GM19193 (cell line): ENCODE measurements at regions not wholly inside any gene's neighbourhood (a gene's known extent, or its start where the extent isn't known, plus 50 kb on each side); places are given as distances from the start of the nearest gene placed in this dataset.

Experiments
- POLR2A ChIP-seq: IDR thresholded peaks from 4 replicates; pipeline ENCODE4 v1.6.1; 2011; ENCODE audit not compliant: insufficient read depth, insufficient read length; ENCODE audit errors: extremely low read depth

DNA sequence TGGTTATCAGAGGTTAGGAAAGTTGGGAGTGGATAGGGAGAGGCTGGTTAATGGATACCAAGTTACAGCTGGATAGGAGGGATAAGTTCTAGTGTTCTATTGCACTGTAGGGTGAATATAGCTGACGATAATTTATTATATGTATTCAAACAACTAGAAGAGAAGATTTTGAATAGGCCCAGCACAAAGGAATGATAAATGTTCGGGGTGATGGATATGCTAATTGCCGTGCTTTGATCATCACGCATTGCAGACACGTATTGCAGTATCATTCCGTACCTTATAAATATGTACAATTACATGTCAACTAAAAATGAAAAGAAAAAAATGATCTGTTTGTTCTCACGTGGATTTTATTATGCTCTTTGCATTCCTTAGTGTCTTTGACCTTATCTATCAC, 369.2 kb upstream of the PKDCC start:
- TF ChIP-seq POLR2A: no peak

DNA sequence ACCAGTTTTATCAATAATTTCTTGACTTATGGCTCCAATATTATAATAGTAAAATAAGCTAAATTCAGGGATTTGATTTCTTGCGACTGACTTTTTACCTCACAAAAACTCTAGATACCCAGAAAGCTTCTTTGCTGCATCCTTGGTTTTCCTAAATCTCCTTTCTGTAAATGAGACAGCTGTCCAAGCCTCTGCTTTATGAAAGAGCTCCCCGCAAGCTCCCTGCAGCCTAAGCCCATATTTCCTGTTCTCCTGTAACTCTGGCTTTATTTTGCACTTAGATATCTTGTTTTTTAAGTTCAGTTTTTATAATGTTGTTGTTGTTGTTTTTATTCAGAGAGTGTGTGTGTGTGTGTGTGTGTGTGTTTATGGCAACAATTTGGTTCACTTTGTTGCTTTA, 361.7 kb upstream of the PKDCC start:
- TF ChIP-seq POLR2A: no peak

DNA sequence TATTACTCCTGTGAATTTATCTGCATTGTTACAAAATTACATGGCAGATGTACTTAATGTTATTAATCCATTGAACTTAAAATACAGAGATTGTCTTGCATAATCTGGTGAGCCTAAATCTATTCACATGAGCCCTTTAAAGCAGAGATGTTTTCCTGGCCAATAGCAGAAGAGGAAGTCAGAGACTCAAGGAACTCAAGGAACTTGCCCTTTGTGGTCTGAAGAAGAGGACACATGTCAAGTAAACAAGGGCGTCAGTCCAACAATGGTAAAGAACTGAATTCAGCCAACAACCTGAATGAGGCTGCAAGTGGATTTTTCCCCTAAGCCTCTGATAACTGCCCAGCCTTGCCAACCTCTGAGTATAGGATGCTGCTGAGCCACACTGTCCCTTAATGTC, 356.3 kb upstream of the PKDCC start:
- TF ChIP-seq POLR2A: no peak

DNA sequence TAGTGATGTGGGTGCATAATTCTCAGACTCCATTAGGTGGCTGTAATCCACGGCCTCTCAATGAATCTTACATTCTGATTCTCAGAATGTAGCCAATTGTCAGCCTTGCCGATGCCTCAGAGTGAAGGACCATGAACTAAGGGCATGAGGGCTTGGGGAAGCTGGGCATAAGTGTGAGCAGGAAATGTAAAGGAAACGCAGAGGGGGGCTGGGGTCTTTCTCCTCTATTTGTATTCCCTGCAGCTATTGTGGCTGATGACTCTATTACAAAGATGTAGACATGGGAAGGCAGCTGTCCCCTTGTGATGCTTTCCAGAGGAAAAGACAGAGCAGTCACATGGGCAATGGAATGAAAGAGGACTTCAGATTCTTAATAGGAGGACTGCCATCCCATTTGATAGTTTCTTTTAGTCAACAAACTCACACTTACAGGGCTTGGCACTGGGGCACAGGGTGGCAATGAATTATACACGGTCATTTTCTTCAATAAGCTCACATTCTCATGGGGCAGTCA, 353.2 kb upstream of the PKDCC start:
- no peak for TF ChIP-seq POLR2A

DNA sequence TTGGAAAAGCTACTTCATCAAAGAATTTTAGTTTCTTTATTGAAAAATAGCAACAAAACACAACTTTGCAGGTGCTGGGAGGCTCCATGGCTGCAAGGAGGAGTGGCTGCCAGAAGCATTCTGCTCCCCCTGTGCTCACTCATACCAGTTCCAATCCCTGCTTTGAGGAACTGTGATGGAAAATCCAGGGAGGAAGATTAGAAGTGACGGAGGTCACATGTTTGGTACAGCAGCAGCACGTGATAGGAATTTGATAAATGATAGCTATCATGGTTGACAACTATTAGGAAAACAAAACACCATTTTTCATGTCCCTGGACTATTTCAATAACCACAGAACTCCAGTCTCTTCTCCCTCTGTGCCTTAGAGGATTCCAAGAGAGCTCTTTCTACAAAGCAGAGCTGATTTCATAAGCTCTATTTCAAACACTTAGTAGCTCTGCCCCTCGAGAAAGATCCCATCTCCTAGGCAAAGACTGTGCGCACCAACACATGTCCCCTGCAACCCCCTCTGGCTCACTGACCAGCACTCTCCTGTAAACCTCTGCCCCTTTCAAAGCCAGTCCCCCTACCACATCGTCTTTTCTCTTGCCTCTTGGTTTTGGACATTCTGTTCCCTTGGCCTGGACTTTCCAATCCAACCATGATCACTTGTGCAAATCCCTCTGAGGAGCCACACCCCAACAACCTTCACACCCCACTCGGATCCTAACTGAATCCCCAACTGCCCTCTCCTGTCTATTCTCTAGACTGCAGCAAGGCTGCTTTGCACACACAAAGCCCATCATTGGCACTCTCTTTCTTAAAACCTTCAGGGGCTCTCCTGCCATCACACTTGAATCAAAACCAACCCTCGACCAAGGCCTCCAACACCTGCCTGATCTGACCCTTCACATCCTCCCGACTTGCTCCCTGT, 352.4 kb upstream of the PKDCC start:
- no peak for TF ChIP-seq POLR2A

DNA sequence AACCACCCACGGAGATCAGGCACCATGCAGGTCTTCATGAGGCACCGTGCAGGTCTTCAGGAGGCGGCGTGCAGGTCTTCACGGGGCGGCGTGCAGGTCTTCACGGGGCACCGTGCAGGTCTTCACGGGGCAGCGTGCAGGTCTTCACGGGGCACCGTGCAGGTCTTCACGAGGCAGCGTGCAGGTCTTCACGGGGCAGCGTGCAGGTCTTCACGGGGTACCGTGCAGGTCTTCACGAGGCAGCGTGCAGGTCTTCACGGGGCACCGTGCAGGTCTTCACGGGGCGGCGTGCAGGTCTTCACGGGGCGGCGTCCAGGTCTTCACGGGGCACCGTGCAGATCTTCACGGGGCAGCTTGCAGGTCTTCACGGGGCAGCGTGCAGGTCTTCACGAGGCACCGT, 350.4 kb upstream of the PKDCC start:
- no peak for TF ChIP-seq POLR2A

DNA sequence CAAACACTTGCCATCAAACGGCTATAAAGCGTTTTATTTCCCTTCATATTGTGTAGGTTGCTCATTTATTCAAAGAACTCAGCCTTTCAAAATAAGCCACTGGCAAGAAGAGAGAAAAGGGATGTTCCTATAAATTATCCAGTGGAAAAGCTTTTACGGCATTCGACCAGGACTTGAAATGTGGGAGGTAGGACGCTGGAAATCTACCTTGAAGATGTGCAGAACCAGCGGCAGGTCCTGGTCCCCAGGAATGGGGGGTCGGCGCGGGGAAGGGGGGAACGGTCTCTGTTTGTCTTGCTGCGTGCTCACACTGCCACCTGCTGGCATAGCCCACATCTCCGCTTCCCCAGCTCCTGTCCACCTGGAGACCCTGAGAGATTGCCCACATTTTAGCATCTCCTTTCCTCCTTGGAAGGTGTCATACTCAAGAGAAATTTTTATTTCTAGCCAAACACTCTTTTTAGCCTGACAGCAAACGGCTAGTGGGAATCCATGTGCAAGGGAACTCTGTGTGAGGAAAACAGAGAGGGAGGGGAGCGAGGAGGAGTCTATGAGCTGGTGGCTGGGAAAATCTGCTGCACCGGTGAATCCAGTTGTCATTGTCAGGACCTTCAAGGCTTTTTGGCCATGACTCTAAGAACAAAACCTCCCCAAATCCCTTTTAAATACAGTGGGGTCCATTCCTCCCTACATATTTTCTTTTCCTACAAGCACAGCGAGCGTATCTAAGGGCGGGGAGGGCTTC, 349.0 kb upstream of the PKDCC start:
- no peak for TF ChIP-seq POLR2A

DNA sequence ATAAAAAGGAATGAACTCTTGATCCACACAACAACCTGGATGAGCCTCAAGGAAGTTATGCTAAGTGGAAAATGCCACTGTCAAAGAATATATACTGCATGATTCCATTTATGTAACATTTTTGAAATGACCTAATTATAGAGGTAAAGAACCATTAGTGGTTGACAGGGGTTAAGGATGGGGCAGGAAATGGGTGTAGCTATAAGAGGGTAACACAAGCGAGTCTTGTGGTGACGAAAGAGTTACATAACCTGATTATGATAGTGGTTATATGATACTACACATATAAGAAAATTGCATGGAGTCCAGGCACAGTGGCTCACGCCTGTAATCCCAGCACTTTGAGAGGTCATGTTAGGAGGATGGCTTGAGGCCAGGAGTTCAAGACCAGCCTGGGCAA, 346.6 kb upstream of the PKDCC start:
- TF ChIP-seq POLR2A: no peak

DNA sequence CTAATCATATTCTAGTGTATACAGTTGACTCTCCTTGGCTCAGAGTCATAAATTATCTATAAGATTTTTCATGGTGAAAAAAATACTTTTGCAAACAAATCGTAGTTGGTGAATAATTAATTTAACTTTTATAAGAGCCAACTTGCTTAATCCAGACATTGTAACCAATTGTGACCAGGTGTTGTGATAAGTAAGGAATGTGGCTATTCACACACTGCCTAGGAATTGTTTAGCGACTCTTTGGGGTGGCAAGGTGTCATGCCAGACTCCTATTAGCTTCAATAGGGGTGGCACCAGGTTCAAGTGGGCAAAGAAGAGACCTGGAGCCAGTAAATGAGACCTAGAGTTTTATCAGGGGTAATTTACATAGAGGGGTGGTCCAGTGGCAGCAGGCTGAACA, 344.7 kb upstream of the PKDCC start:
- TF ChIP-seq POLR2A: no peak

DNA sequence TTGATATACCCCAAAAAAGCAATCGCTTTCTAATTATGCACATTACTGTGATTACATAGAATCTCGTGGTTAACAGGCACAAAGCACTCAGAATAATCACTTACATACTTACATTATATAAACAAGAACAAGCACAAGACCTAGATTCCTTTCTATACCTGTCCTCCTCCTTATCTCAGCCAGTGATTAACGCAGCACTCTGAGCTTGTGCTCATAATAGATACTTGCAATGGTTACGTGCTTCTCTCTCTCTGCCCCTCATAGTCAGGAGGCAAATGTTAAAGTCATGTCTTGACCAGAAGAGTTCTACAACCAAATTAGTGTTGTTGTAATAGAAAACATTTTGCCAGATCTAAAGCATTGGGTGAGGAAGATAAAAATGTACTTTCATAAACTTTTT, 342.2 kb upstream of the PKDCC start:
- no peak for TF ChIP-seq POLR2A

DNA sequence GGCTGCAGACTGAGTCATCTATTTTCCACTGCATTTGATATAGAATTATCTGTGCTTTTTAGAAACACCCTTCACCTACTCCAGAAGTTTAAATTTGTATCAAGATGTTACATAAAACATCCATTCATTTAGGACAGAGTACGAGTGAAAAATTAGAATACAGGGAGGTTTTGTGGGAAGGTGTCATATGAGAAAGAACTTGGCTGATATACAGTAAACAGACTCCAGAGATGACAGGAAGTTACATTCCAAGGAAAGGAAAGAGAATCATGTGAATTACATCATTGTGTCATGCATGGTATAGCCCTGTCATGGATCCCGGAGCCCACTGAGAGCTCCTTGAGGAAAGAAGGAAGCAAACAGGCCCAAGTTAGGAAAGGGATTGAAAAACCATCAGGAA, 341.5 kb upstream of the PKDCC start:
- no peak for TF ChIP-seq POLR2A

DNA sequence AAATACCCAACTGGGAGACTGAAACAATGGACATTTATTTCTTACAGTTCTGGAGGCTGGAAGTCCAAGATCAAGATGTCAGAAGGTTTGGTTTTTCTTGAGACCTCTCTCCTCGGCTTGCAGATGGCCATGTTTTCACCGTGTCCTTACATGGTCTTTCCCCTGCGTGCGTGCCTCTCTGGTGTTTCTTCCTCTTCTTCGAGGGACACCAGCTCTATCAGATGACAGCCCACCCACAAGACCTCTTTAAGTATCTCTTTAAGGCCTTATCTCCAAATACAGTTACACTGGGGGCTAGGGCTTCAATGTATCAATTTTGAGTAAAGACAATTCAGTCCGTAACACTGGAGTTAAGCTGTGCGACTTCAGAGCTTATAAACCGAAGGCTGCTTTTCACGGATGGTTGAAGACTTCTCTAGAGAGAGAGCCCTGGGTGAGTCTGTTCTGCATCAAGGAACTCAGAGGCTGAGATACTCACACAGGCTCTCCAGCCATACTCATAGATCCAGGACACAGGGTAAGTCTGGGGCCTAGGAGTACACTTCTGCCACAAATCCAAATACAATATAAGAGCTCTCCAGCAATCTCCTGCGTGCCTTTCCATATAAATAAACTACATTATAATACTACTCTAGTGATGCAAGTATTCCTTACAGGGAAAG, 339.9 kb upstream of the PKDCC start:
- TF ChIP-seq POLR2A: no peak

DNA sequence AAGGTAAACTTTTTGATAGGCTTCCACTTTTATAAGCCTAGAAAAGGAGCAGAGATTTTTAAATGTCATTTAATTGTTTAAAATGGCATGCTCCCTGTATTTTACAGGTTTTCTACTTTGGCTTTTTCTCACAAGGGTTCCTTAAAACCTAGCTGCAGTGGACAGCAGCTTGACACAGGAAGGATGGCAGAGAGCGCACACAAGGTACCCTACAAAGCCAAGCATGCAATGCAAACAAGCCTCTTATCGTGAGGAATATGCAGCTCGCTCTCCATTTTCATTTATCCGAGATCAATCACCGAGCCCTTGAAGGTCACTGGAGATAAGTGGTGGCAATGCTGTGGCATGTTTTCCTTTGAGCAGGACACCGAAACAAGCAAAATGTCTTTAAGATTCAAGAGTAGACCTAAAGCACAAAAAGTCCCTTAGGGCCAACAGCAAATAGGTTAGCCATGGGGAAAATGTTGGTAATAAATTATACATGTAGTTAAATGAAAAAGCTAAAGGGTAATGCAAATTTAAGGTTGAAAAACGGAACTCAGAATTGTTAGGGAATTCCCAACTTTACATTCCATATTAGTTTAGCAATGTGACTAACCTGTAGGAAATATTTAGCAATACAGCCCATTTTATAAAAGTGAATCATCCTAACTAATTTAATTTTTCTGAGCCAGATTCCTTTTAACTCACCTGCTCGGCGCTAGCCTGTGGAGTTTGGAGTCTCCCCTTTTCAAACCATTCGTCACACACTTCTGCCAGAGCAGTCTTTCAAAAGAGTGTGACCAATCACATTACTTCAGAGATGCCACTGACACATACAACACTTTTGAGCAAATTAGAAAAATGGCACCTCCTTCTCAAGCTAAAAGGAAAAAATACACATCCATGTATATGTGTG, 337.9 kb upstream of the PKDCC start:
- TF ChIP-seq POLR2A: no peak

DNA sequence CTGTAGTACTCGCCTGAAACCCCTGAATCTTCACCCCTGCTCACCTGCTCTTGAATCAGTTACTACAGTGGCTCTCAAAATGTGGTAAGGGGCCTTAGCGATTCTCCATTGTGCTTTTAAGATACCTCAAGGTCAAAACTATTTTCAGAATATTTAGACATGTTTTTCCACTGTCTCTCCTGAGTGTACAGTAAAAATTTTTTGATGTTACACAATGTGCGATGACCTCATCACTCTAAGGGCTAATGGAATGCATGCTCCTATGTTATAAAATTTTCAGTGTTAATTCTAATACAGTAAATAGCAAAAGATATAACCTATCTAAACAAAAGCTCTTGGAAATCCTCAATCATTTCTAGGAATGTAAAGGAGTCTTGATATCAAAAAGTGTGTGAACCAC, 336.9 kb upstream of the PKDCC start:
- TF ChIP-seq POLR2A: no peak

DNA sequence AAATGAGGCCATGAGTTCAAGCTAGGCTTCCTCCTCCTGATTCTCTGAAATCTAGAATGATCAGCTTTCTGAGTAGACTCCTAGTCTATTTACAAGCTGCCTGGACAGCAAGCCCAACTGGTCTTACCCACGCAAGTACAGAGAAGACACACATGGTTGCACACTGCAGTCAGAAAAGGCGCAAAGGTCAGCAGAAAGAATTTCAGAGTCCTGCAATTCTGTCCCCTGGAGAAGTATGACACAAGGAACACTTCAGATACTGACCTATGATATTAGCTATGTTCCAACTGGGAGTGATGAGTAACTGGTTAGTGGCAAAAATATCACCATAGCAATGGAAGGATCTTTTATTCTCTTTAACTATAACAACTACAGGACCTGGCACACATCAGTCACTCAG, 336.1 kb upstream of the PKDCC start:
- no peak for TF ChIP-seq POLR2A

DNA sequence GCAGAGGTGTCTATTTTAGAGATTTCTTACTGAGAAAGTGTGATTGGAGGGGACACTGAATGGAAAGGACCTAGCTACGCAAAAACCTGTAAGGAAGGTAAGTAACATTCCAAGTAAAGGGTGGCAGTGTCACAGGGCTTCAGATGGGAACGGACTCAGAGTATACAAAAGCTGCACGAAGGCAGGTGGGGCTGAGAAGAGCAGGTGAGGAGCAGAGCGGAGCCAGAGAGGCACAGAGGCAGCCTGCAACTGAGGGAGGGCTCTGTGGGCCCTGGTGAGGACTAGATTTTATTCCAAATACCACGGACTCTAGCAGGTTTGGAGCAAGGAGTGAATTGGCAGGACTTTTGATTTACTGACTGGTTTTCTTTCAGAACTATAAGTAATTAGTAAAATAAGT, 331.3 kb upstream of the PKDCC start:
- TF ChIP-seq POLR2A: no peak
